Neural cell (in vitro differentiated cells): ENCODE measurements at regions not wholly inside any gene's neighbourhood (a gene's known extent, or its start where the extent isn't known, plus 50 kb on each side); places are given as distances from the start of the nearest gene placed in this dataset.

Experiments
- H2AFZ ChIP-seq: fragments of 200-600, 300-800 bp; sonication (generic), shearing (Covaris generic); 2 replicates; pipeline ENCODE4 v1.6.0; 2014; ENCODE audit warnings: low read depth, mild to moderate bottlenecking, antibody characterized with exemption, low read length, moderate library complexity
- H3F3A ChIP-seq: fragments of 200-600 bp; shearing (Covaris generic); 2 replicates; pipeline ENCODE4 v1.6.1; 2016; ENCODE audit warnings: mild to moderate bottlenecking, moderate library complexity, mixed read lengths, antibody characterized with exemption, low read length; ENCODE audit not compliant: insufficient read depth, poor library complexity, severe bottlenecking
- H3K27ac ChIP-seq: fragments of 200-600, 300-800 bp; sonication (generic), shearing (Covaris generic); 2 replicates; pipeline ENCODE4 v1.5.1; 2014; ENCODE audit warnings: mild to moderate bottlenecking, low read length, moderate library complexity
- H3K27me3 ChIP-seq: fragments of 300-800, 200-600 bp; sonication (generic), shearing (Covaris generic); 2 replicates; pipeline ENCODE4 v1.6.0; 2014; ENCODE audit warnings: mild to moderate bottlenecking, low read depth, low read length, moderate library complexity; ENCODE audit not compliant: insufficient read depth
- H3K36me3 ChIP-seq: fragments of 300-800, 200-600 bp; sonication (generic), shearing (Covaris generic); 2 replicates; pipeline ENCODE4 v1.5.1; 2014; ENCODE audit warnings: mild to moderate bottlenecking, antibody characterized with exemption, low read length, moderate library complexity; ENCODE audit not compliant: insufficient read depth
- H3K4me2 ChIP-seq: fragments of 300-800, 200-600 bp; sonication (generic), shearing (Covaris generic); 2 replicates; pipeline ENCODE4 v1.6.0; 2014; ENCODE audit warnings: mild to moderate bottlenecking, low read length
- H3K4me3 ChIP-seq: fragments of 300-800, 200-600 bp; sonication (generic), shearing (Covaris generic); 2 replicates; pipeline ENCODE4 v1.5.1; 2014; ENCODE audit warnings: mild to moderate bottlenecking, low read length, moderate library complexity
- H3K79me2 ChIP-seq: fragments of 200-600 bp; shearing (Covaris generic); replicated peaks from 2 replicates; pipeline ENCODE4 v1.6.0; 2014; ENCODE audit warnings: mild to moderate bottlenecking, low read length, moderate library complexity; ENCODE audit not compliant: insufficient read depth
- H3K9ac ChIP-seq: fragments of 300-800, 200-600 bp; sonication (generic), shearing (Covaris generic); 2 replicates; pipeline ENCODE4 v1.6.1; 2016; ENCODE audit warnings: mild to moderate bottlenecking, low read length, mixed read lengths
- H3K9me2 ChIP-seq: fragments of 200-600 bp; shearing (Covaris generic); 2 replicates; pipeline ENCODE4 v1.6.1; 2016; ENCODE audit warnings: mild to moderate bottlenecking, low read length, mixed read lengths; ENCODE audit not compliant: insufficient read depth
- H3K9me3 ChIP-seq: fragments of 200-600, 300-800 bp; sonication (generic), shearing (Covaris generic); 2 replicates; pipeline ENCODE4 v1.6.1; 2016; ENCODE audit warnings: mild to moderate bottlenecking, mixed run types, low read length, moderate library complexity, mixed read lengths
- H4K20me1 ChIP-seq: fragments of 200-600 bp; shearing (Covaris generic); 2 replicates; pipeline ENCODE4 v1.6.1; 2016; ENCODE audit warnings: mild to moderate bottlenecking, mixed run types; ENCODE audit not compliant: insufficient read depth
- CTCF ChIP-seq: fragments of 450-650 bp; IDR thresholded peaks from 2 replicates; pipeline ENCODE4 v1.5.1; 2014; ENCODE audit warnings: antibody characterized with exemption, mild to moderate bottlenecking, moderate library complexity; ENCODE audit not compliant: poor library complexity, severe bottlenecking
- EP300 ChIP-seq: fragments of 450-650 bp; conservative IDR thresholded peaks from 2 replicates; pipeline ENCODE4 v1.6.1; 2014; ENCODE audit warnings: antibody characterized with exemption, mild to moderate bottlenecking, moderate library complexity; ENCODE audit not compliant: poor library complexity, severe bottlenecking
- EZH2 ChIP-seq: fragments of 200-600, 300-800 bp; shearing (Covaris generic), sonication (generic); IDR thresholded peaks from 2 replicates; pipeline ENCODE4 v1.6.1; 2014; ENCODE audit warnings: antibody characterized with exemption, low read length, borderline replicate concordance, mild to moderate bottlenecking; ENCODE audit not compliant: insufficient read depth, poor library complexity, severe bottlenecking
- MXI1 ChIP-seq: fragments of 450-650 bp; conservative IDR thresholded peaks from 2 replicates; pipeline ENCODE4 v1.6.1; 2014; ENCODE audit warnings: antibody characterized with exemption, mild to moderate bottlenecking; ENCODE audit not compliant: poor library complexity, severe bottlenecking
- POLR2AphosphoS5 ChIP-seq: IDR thresholded peaks from 2 replicates; pipeline ENCODE4 v1.6.1; 2012
- RAD21 ChIP-seq: fragments of 450-650 bp; conservative IDR thresholded peaks from 2 replicates; pipeline ENCODE4 v1.6.1; 2014; ENCODE audit warnings: antibody characterized with exemption, mild to moderate bottlenecking, moderate library complexity
- REST ChIP-seq: IDR thresholded peaks from 2 replicates; pipeline ENCODE4 v1.6.1; 2012; ENCODE audit warnings: borderline replicate concordance
- SMC3 ChIP-seq: fragments of 450-650 bp; conservative IDR thresholded peaks from 2 replicates; pipeline ENCODE4 v1.6.1; 2014; ENCODE audit warnings: antibody characterized with exemption, mild to moderate bottlenecking, moderate library complexity; ENCODE audit not compliant: poor library complexity
- TAF1 ChIP-seq: IDR thresholded peaks from 2 replicates; pipeline ENCODE4 v1.6.1; 2012; ENCODE audit warnings: low read depth

DNA sequence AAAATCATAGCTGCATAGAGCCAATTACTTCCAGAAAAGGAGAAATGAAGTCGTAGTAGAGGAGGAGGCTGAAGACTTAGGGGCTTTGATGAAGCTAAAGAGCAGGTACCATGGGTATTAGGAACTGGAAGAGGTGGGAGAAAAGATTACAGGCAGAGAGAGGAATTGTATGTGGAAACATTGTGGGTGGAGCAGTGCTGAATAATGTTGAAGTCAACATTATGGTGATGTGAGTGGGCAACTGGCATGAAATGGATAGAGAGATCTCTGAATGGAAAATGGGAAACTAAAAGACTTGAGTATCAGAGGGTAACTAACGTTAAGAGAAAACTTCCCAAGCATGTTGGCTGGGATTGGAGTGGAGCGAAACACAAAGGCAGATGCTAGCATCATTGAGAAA lies 92.5 kb downstream of the AREG start:
- no peaks in the 10 kb centered on the region for H4K20me1 ChIP-seq
- H3K9me2 ChIP-seq, result no peaks in the 10 kb centered on the region
- no peak overlapping the region for H2AFZ ChIP-seq
- H3K36me3 ChIP-seq, result no peaks in the 10 kb centered on the region
- no peaks in the 10 kb centered on the region for H3F3A ChIP-seq
- H3K9ac ChIP-seq, result no peak overlapping the region
- H3K4me2 ChIP-seq, result no peak overlapping the region
- TF ChIP-seq EP300, result no peak
- no peak for TF ChIP-seq RAD21
- TF ChIP-seq MXI1, result no peak
- no peak for TF ChIP-seq SMC3
- no peak for TF ChIP-seq CTCF
- TF ChIP-seq REST, result no peak
- TF ChIP-seq EZH2, result no peak
- no peak for TF ChIP-seq TAF1
- no peak for TF ChIP-seq POLR2AphosphoS5
- no peak overlapping the region for H3K27ac ChIP-seq
- no peaks in the 10 kb centered on the region for H3K27me3 ChIP-seq
- no peak overlapping the region for H3K4me3 ChIP-seq
- no peaks in the 10 kb centered on the region for H3K79me2 ChIP-seq
- H3K9me3 ChIP-seq, result no peaks in the 10 kb centered on the region

GRCh38 chr4:74539044-74539790 lies 94.3 kb downstream of the AREG start:
- H3K9ac ChIP-seq, result no peak overlapping the region
- H3F3A ChIP-seq, result no peaks in the 10 kb centered on the region
- H3K27ac ChIP-seq, result no peak overlapping the region
- H3K9me2 ChIP-seq, result no peaks in the 10 kb centered on the region
- no peaks in the 10 kb centered on the region for H3K36me3 ChIP-seq
- no peak overlapping the region for H2AFZ ChIP-seq
- H3K27me3 ChIP-seq, result no peaks in the 10 kb centered on the region
- H3K4me2 ChIP-seq, result no peak overlapping the region
- H3K4me3 ChIP-seq, result no peak overlapping the region
- no peaks in the 10 kb centered on the region for H3K9me3 ChIP-seq
- H4K20me1 ChIP-seq, result no peaks in the 10 kb centered on the region
- no peak for TF ChIP-seq REST
- no peak for TF ChIP-seq RAD21
- no peak for TF ChIP-seq EZH2
- no peak for TF ChIP-seq POLR2AphosphoS5
- no peak for TF ChIP-seq MXI1
- no peak for TF ChIP-seq SMC3
- no peak for TF ChIP-seq EP300
- TF ChIP-seq CTCF, result no peak
- TF ChIP-seq TAF1, result no peak
- H3K79me2 ChIP-seq, result no peaks in the 10 kb centered on the region
